GM18951 (cell line): ENCODE measurements at regions not wholly inside any gene's neighbourhood (a gene's known extent, or its start where the extent isn't known, plus 50 kb on each side); places are given as distances from the start of the nearest gene placed in this dataset.

Source experiments
- POLR2A ChIP-seq: IDR thresholded peaks from 4 replicates; pipeline ENCODE4 v1.6.1; 2011; ENCODE audit warnings: mild to moderate bottlenecking; ENCODE audit not compliant: insufficient read length, insufficient read depth; ENCODE audit errors: extremely low read depth
- in situ Hi-C: fragments of 300-500 bp; cut with MboI; formaldehyde crosslinking; loops from one replicate; pipeline ENCODE4 v1.12.0; 2022; ENCODE audit warnings: low sequenced_read_pairs, mixed read lengths, inconsistent platforms; ENCODE audit not compliant: unreplicated experiment

DNA sequence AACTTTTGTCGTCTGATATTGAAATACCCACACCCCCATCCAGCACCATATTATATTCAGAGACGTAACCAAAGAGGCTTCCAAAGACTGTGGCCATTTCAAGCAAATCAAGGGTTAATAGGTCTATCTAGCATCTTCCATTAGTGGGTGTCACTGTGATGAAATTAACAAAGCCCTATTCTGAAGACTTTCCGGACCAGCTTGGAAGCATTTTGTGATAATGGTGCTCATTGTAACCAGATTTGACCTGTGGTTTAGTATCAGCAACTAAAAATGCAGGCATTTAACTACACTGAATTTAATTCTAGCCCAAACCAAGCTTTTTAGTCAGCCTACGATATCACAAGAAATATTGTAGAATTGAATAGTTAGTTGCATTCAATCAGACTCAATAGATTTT is 309.7 kb upstream of the TENM3 start:
- TF ChIP-seq POLR2A = no peak
- in situ Hi-C loops = no loop called here

DNA sequence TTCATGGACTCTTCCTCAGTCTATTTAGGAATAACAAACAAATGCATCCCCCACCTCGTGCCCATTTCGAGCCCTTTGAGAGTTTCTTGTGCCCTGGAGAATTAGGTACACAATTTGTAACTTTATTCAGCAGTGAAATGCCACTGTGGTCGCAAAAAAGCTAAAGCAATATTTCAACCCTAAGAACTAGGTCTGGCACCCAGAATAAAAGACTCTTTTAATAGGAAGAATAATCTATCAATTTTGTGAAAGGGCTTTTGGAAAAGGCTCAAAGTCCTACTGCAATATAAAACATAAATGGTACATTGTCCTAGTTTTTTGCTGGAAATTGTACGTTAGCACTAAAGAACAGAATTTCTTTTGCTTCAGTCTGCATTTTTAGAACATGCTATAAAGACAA is 304.6 kb upstream of the TENM3 start:
- TF ChIP-seq POLR2A = no peak
- in situ Hi-C loops = no loop called here

DNA sequence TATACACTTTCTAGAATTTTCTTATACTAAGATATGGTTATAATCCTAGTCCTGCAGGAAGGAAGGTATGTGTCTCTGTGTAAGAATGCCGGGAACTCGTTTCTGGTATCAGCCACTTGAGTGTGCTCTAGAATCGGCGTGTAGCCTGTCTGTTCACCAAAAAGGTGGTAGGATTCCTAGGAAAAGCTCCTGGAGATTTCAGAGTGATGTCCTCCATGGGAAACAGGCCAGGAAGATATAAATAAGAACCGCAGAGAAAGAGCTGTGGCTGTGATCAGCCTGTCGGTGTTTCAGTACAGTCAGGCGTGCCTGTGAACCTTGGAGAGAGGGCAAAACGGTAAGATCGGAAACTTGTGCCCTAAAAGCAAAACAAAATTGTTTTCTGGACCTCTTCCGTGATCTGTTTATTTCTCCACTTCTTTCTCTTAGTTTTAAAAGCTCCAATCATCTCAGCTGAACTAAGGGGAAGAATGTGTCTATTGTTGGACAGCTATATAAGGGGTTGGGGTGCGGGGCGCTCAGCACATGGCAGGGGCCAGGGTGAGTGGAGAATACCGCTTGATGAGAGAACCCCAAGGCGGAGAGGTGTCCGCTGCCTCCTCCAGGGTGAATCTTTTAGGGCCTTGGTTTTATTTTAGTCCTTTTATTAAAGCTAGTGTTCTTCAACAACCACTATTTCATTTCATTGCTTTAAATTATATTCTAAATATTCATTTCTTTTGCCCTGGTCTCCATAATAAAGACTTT is 303.8 kb upstream of the TENM3 start:
- in situ Hi-C loops = no loop called here

GRCh38 chr4:181944527-181944926 is 298.7 kb upstream of the TENM3 start:
- in situ Hi-C loops = no loop called here
- no peak for TF ChIP-seq POLR2A

More for the DNA sequence above, 303.8 kb upstream of the TENM3 start:
- no peak for TF ChIP-seq POLR2A

DNA sequence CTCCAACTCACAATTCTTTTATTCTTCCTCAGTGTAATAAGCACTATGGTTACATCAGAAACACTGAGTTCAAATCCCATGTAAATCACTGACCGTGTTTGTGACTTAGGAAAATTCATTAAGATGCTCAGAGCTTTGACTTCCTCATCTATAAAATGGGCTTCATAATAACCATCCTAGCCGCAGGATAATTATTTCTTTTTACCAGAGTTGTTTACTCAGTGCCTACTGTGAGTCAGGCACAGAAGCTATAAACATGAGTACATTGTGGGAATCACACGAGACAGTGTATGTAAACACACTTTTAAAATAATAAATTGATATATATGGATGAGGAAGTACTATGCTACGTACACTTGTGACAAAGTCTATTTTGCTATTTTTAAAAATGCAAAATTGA is 296.3 kb upstream of the TENM3 start:
- no peak for TF ChIP-seq POLR2A
- in situ Hi-C loops = no loop called here

GRCh38 chr4:181948839-181949382 is 294.3 kb upstream of the TENM3 start:
- TF ChIP-seq POLR2A = no peak
- in situ Hi-C loops = no loop called here

DNA sequence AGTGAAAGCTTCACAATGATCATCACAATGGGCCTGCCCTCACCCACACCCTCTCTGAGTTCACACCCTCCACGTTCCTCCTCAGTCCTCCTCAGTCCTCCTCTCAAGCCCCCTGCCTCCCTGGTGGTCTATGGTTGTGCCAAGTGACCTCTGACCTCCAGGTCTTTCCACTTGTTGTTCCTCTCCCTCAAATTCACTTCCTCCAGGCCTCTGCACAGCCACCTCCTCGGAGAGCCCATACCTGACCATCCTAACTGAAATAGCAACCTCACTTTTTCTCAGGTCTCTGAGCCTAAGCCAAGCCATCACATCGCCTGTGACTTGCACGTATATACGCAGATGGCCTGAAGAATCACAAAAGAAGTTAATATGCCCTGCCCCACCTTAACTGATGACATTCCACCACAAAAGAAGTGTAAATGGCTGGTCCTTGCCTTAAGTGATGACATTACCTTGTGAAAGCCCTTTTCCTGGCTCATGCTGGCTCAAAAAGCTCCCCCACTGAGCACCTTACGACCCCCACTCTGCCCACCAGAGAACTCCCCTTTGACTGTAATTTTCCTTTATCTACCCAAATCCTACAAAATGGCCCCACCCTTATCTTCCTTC is 293.4 kb upstream of the TENM3 start:
- in situ Hi-C loops = no loop called here
- TF ChIP-seq POLR2A = no peak

DNA sequence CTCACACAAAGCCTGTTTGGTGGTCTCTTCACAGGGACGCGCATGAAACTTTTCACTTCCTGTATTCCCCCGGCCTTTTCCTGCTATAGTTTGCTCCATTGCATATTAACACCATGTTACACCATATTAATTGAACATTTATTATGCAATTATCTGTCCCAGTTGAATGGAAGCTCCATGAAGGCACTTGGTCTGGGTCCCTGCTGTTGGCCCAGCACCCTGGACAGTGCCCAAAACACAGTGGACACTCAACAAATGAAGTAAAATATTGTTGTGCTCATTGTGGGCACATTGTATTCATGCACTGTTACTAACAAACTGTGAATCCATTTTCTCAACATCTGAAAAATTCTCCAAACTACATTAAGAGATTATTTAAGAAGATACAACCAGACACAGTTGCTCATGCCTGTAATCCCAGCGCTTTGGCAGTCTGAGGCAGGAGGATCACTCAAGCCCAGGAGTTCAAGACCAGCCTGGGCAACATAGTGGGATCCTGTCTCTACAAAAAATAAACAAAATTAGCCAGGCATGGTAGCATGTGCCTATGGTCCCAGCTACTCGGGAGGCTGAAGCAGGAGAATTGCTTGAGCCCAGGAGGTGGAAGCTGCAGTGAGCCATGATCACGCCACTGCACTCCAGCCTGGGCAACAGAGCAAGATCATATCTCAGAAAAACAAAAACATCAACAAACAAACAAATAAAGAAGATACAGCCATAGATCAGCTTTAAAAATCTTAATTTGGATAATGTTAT is 292.7 kb upstream of the TENM3 start:
- in situ Hi-C loops = no loop called here
- TF ChIP-seq POLR2A = no peak

DNA sequence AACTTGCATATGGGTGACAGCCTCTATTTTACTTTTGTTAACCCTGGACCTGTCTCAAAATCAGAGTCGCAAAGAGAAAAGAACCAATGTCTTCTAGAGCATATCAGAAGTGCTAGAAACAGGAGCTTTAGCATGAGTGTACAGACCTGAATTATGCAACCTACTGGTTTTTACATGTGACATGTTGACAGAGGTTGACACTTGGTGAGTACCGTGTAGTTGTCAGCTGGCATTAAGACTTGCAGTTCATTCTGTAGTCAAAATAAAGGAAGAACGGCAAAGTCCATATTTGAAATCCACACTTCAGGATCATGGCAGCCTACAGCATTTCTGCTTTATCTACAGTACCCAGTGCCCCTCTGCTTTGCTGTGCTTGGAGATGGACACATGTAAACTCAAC is 291.9 kb upstream of the TENM3 start:
- in situ Hi-C loops = no loop called here
- no peak for TF ChIP-seq POLR2A

- in situ Hi-C loops = no loop called here
- no peak for TF ChIP-seq POLR2A
Measured at GRCh38 chr4:181952478-181952877, 290.7 kb upstream of the TENM3 start.

DNA sequence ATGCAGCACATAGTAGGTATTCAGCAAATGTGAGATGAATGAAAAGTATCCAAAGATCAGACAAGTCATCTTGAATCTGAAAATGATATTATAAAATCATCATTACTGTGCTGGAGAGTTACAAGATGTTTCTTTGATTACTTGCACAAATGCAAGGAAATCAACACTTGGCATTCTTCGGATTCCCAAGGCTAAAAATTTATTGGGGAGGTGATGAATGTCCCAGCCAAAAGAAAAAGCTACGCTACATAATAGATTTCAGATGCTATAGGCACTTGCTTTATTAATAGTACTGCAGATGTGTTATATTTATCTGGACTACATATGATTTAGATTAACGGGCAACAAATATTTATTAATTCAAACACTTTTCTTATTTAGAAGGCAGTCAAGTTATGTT is 286.7 kb upstream of the TENM3 start:
- TF ChIP-seq POLR2A = no peak
- in situ Hi-C loops = no loop called here

DNA sequence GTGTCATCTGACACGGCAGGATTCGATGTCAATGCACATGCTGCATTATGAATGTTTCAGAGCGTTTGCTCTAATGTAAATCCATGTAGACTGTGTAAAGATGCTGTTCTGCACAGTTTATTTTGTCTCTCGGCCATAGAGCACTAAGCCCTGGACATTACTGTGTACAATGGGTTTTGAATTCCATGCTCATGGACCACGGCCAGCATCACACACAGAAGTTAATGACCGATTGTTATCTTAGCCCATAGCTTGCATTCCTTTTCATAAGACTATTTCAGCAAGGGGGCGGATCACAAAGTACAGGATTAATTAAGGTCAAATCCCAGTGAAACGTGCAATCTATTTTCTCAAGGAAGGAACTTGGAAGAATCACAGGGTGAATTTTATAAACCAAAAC is 286.1 kb upstream of the TENM3 start:
- in situ Hi-C loops = no loop called here
- no peak for TF ChIP-seq POLR2A

DNA sequence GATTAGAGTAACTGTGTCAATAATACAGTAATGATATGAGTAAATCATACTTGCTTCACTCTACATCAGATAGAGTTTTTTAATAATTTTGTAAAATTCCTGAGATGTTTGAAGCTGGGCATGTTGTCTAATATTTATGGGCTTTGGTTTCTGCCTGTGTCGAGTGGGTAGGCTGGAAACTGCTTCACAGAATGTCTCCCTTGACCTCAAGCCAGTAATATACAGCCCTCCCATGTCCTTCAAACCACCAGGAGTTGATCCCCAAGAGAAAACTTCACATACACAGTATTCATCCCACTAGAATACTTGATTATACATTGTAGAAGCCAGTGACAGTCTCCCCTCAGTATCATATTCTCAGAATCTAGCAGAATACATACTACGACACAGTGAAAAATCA is 284.8 kb upstream of the TENM3 start:
- no peak for TF ChIP-seq POLR2A
- in situ Hi-C loops = no loop called here
